ENCODE measurements at regions not wholly inside any gene's neighbourhood (a gene's known extent, or its start where the extent isn't known, plus 50 kb on each side); places are given as distances from the start of the nearest gene placed in this dataset.

DNA sequence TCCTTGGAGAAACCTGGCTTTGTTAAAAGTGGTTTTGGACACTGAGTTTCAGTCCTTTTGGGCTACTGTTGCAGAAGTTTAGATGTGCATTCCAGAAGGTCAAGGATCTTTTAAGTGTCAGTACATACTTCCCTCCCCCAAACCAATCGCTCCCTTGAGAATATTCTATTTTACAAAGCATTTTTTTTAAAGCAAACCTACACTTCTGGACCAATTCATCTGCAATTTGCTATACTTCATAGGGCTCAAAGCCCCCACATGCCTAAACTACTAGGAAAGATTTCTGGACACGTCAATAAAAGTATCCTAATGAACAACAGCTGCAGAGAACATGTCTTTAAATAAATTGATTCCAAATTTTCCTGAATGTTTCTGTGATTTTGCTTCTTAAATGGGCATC lies 157.6 kb downstream of the RDH14 start:
- no peaks in the 10 kb centered on the region for H3K9me3 Mint-ChIP-seq (ENCODE audit: low read depth)
- DNase-seq (no peak), ATAC-seq (no peak)
- CTCF ChIA-PET: no interaction called here
- no peaks in the 10 kb centered on the region for H3K36me3 Mint-ChIP-seq
- no peak overlapping the region for H3K27ac Mint-ChIP-seq
- no peak overlapping the region for H3K4me3 Mint-ChIP-seq
- no peaks in the 10 kb centered on the region for H3K4me1 Mint-ChIP-seq
- peaks cover 5% of the 10 kb centered on the region for H3K27me3 Mint-ChIP-seq

DNA sequence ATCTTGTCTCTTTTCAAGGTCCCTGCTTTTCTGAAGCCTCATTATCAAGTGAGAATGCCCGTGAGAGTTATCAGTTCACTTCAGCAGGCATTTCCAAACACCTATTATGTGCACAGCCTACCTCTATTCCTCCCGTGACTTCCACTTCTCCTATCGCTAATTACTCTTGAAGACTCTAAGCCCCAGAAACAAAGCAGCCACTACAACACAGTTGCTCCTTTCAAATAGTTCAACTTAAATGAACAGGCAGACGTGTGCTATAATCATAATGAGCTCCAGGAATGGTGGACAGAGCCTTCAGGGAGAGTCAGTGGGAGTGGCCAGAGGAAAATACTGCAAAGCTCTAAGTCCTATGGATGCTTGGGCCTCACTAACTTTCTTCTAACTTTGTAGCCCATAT lies 159.0 kb downstream of the RDH14 start:
- Mint-ChIP-seq H3K36me3 (no peaks in the 10 kb centered on the region), H3K4me1 (no peaks in the 10 kb centered on the region), H3K4me3 (no peak overlapping the region), H3K27ac (no peak overlapping the region), H3K27me3 (peaks cover 5% of the 10 kb centered on the region), H3K9me3 (ENCODE audit: low read depth) (no peaks in the 10 kb centered on the region)
- CTCF ChIA-PET: no interaction called here
- no peak for DNase-seq
- ATAC-seq: no peak

DNA sequence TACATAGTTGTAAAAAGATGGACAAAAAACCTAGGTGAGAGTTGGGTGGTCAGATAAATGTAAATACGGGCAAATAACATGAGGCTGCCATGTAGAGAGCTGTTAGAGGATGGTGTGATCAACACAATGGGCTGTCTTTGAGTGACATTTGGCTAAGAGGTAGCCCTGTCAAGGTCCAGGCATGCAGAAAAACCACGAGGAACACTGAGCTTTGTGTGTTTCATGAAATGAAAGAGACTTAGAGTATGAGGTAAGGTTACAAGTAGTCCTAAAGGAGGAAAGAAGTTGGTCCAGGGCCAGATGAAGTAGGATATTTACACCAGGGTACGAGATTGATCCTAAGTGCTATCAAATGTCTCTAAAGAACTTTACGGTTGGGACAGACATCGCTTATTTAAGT lies 160.9 kb downstream of the RDH14 start:
- DNase-seq (no peak), ATAC-seq (no peak)
- Mint-ChIP-seq H3K4me1 (no peaks in the 10 kb centered on the region), H3K9me3 (ENCODE audit: low read depth) (no peaks in the 10 kb centered on the region), H3K4me3 (no peak overlapping the region), H3K27ac (no peak overlapping the region), H3K27me3 (peaks cover 13% of the 10 kb centered on the region), H3K36me3 (no peaks in the 10 kb centered on the region)
- CTCF ChIA-PET: no interaction called here

DNA sequence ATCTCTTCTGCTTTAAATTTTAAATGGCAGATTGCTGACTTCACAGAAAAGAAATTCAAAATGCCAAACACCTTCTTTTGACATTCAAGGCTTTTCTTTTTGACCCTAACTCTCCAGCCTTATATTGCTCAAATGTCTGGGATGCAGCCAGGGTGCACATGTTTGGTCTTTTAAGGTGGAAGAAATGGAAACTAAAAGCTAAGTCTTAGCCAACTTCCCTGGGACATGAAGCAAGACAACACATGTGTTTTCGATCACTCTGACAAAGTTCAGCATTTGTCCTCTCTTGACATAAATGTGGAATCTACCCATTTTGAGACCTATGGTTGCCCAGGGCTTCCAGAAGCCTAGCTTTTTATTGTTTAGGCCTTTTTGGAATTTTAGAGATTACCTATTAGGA lies 161.6 kb downstream of the RDH14 start:
- DNase-seq: no peak
- Mint-ChIP-seq H3K36me3 (no peaks in the 10 kb centered on the region), H3K27ac (no peak overlapping the region), H3K4me3 (no peak overlapping the region), H3K4me1 (no peaks in the 10 kb centered on the region), H3K9me3 (ENCODE audit: low read depth) (no peaks in the 10 kb centered on the region), H3K27me3 (peaks cover 20% of the 10 kb centered on the region)
- CTCF ChIA-PET: no interaction called here
- no peak for ATAC-seq

DNA sequence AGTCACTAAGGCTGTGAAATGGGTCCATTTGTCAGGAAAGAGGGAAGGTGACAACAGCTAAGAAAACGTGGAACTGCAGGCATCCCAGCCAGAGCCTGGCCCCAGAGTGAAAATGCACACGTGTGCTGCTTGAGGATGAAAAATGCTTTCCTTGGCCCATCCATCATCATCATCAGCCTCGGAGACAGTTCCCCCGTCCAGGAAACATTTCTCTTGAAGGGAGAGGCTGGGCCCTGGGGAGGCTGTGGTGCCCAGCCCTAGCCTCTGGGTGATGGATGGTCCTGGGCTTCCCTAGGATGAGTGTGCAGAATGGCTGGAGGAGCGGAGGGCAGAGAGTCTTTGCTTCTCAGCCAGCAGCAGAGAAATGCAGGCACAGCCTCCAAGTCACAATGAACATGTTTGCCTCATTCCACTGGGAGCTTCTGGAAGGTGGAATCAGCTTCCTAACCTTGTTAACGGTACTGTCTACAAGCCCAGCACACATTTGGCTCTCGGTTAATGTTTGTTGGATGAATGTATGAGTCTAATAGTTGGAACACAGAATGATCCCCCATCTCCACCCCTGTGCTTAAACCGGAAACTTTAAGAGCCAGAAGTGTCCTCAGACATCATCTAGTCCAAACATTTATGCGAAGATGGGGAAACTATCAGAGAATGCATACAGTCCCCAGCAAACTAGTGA lies 164.0 kb downstream of the RDH14 start:
- Mint-ChIP-seq H3K4me1 (no peaks in the 10 kb centered on the region), H3K27ac (no peak overlapping the region), H3K36me3 (no peaks in the 10 kb centered on the region), H3K9me3 (ENCODE audit: low read depth) (no peaks in the 10 kb centered on the region), H3K27me3 (peaks cover 24% of the 10 kb centered on the region), H3K4me3 (no peak overlapping the region)
- CTCF ChIA-PET: no interaction called here
- no peak for ATAC-seq
- DNase-seq: no peak

DNA sequence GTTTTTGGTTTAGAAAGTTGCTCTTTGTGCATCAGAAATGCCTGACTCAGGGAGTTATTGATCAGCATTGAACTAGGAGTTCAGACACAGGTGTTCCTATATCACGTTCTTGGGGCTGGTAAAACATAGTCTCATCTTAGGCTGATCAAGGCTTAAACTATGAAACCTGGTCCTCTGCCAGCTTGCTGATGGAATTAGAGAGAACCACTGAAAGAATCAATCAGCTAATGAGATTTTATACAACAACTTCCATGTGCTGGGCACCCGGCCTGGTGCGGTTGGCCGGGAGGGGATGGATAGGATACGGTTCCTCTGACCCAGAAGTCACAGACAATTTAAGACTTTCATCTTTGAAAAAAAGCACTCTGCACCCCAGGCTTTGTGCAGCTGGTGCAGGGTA lies 164.9 kb downstream of the RDH14 start:
- ATAC-seq: no peak
- CTCF ChIA-PET: no interaction called here

DNA sequence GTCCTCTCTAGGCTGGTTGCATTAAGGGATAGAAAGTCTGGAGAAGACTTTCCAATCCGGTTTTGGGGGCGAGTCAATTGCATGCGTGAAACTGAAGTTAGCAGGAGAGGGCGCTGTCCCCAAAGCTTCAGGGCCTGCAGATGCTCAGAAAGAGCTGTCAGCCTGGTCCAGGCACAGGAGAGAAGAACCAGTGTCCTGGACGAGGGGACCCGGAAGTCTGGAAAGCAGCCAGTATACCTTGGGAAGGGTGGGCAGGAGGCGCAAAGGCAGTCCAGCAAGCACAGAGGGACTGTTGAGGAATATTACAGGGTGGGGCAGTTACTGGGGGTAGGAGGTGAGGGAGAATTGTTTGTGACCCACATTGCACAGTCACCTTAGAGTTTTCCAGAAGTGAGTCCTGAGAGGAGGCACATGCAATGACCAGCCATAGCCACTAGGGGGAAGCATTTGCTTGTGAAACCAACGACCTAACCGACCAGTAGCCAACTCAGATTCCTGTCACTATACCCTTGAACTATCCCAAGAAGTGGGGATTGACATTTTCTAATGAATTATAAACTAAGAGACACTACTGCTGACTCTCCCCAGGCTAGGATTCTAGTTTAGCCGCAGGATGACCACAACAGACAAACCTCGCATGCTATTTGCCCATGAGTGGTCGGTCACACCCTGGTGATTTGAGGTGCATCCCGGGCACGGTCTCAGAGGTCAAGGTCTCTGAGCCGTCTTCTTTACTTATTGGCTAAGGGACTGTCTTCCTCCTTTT lies 172.8 kb downstream of the RDH14 start:
- CTCF ChIA-PET: interaction anchor here (1.3 to 1.8 kb wide), 3 partner anchors 9 to 15 kb away, joined by 3 to 7 read pairs (median 3); no protein-coding TSS in a partner anchor

More for the DNA sequence above, 164.9 kb downstream of the RDH14 start:
- Mint-ChIP-seq H3K27ac (no peak overlapping the region), H3K4me1 (no peaks in the 10 kb centered on the region), H3K36me3 (no peaks in the 10 kb centered on the region), H3K4me3 (no peak overlapping the region), H3K27me3 (peaks cover 24% of the 10 kb centered on the region), H3K9me3 (ENCODE audit: low read depth) (no peaks in the 10 kb centered on the region)
- DNase-seq: no peak

DNA sequence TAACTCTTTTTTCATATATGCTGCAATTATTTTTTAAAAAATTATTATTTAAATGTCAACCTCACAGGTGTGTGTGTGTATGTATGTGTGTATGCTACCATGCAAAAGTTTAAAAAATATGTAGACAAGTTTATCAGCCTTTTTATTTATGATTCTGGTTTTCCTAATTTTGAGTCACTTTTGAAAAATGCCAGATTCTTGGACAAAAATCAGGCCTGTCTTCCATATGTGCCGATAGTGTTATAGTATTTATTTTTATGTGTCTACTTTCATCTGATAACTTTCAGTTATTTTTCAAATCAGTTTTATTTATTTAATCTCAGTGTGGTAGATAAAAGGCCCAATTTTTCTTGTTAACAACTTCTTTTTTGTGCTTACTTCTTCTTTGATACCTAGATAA lies 176.2 kb downstream of the RDH14 start:
- Mint-ChIP-seq H3K27ac (no peak overlapping the region), H3K4me3 (no peak overlapping the region), H3K27me3 (peaks cover 13% of the 10 kb centered on the region), H3K4me1 (no peaks in the 10 kb centered on the region), H3K36me3 (no peaks in the 10 kb centered on the region), H3K9me3 (ENCODE audit: low read depth) (no peaks in the 10 kb centered on the region)
- CTCF ChIA-PET: no interaction called here
- DNase-seq (no peak), ATAC-seq (no peak)

More for the DNA sequence above, 172.8 kb downstream of the RDH14 start:
- no peaks in the 10 kb centered on the region for H3K4me1 Mint-ChIP-seq
- H3K36me3 Mint-ChIP-seq: no peaks in the 10 kb centered on the region
- ATAC-seq (peak; percentile 51), DNase-seq (peak; percentile 71)
- H3K9me3 Mint-ChIP-seq (ENCODE audit: low read depth): no peaks in the 10 kb centered on the region
- H3K4me3 Mint-ChIP-seq: no peak overlapping the region
- H3K27me3 Mint-ChIP-seq: peaks cover 6% of the 10 kb centered on the region
- H3K27ac Mint-ChIP-seq: no peak overlapping the region

DNA sequence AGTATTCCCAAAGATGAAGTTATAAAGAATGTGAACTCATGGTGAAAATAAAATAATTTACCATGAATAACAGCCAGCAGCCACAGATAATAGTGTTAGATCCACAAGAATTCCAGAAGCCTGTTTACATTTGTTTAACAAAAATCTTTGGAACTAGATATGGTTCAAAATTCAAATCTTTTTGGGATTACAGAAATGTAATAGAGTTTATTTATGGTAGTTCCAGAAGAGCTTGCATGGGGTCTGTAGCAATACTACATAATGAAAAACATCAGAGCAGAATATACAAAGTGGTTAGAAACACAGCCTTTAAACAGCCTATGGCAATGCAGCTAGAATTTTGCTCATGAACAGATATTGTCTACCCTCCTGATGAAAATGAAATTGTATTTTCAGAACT lies 179.1 kb downstream of the RDH14 start:
- CTCF ChIA-PET: no interaction called here
- Mint-ChIP-seq H3K36me3 (no peaks in the 10 kb centered on the region), H3K4me3 (no peak overlapping the region), H3K4me1 (no peaks in the 10 kb centered on the region), H3K27ac (no peak overlapping the region), H3K9me3 (ENCODE audit: low read depth) (no peaks in the 10 kb centered on the region), H3K27me3 (peaks cover 13% of the 10 kb centered on the region)
- no peak for ATAC-seq
- DNase-seq: no peak

DNA sequence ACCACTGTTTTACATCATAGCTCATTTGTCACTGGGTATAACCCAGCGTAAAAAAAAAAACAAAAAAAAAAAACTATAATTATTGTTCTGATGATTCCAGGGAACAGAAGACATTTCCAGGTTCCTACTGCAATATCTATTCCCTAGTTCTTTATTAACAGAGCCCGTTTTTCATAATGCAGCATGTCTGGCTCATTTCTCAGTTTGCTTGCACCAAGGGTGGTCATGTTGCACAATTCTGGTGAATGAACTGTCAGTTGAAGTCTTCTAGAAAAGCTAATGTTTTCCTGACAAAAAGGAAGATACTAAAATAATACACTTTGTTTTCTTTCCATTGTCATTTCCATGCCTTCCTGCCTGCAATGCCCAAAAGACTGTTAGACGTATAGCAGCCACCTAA lies 180.1 kb downstream of the RDH14 start:
- no peaks in the 10 kb centered on the region for H3K4me1 Mint-ChIP-seq
- DNase-seq (no peak), ATAC-seq (no peak)
- peaks cover 13% of the 10 kb centered on the region for H3K27me3 Mint-ChIP-seq
- CTCF ChIA-PET: interaction anchor here (0.7 kb wide), 1 partner anchor 9 kb away, joined by 3 read pairs; no protein-coding TSS in a partner anchor
- no peaks in the 10 kb centered on the region for H3K36me3 Mint-ChIP-seq
- no peak overlapping the region for H3K27ac Mint-ChIP-seq
- no peaks in the 10 kb centered on the region for H3K9me3 Mint-ChIP-seq (ENCODE audit: low read depth)
- H3K4me3 Mint-ChIP-seq: no peak overlapping the region

DNA sequence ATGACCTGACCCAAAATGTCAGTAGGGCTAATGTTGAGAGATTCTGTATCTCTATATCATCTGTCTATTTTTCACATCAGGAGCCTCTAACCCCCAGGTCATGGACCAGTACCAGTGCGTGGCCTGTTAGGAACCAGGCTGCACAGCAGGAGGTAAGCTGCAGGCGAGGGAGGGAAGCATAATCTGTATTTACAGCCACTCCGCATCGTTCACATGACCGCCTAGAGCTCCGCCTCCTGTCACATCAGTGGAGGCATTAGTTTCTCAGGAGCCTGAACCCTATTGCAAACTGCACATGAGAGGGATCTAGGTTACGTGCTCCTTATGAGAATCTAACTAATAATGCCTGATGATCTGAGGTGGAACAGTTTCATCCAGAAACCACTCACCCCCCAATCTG lies 180.6 kb downstream of the RDH14 start:
- Mint-ChIP-seq H3K4me3 (no peak overlapping the region), H3K27ac (no peak overlapping the region), H3K27me3 (peaks cover 13% of the 10 kb centered on the region), H3K36me3 (no peaks in the 10 kb centered on the region), H3K9me3 (ENCODE audit: low read depth) (no peaks in the 10 kb centered on the region), H3K4me1 (no peaks in the 10 kb centered on the region)
- CTCF ChIA-PET: no interaction called here
- ATAC-seq (no peak), DNase-seq (no peak)

DNA sequence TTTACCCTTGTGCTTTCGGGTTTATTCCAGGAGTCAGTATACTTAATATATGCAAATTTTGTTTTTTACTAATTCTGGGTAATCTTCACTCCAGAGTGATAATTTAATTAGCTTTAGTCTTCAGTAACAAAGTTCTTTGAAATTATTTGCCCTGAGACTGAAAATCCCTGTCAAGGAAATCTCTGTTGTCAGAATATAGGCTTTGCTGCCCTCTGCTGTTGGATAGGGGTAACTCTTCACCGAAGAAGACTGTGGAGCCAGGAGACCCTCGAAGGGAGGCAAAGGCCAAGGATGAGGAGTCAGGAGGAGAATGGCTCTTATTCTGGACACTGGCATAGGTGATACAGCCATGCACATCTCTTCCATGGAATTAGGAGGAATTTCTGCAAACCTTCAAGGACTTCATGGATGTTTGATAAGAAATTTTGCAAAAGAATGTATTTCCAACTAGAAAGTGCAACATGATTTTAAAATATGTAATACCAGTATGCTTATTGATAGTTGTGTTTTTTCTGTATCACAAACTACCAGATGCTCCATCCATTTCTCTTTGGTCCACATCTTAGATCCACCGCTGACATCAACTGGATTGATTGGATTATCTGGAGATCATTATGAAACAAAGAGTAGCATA lies 182.3 kb downstream of the RDH14 start:
- CTCF ChIA-PET: interaction anchor here (0.8 to 1.2 kb wide), 3 partner anchors 9 to 1519 kb away, joined by 3 to 7 read pairs (median 3); no protein-coding TSS in a partner anchor
- Mint-ChIP-seq H3K4me1 (no peaks in the 10 kb centered on the region), H3K27me3 (peaks cover 19% of the 10 kb centered on the region), H3K4me3 (no peak overlapping the region), H3K9me3 (ENCODE audit: low read depth) (no peaks in the 10 kb centered on the region), H3K27ac (no peak overlapping the region), H3K36me3 (no peaks in the 10 kb centered on the region)
- ATAC-seq: peak; percentile 36
- no peak for DNase-seq

DNA sequence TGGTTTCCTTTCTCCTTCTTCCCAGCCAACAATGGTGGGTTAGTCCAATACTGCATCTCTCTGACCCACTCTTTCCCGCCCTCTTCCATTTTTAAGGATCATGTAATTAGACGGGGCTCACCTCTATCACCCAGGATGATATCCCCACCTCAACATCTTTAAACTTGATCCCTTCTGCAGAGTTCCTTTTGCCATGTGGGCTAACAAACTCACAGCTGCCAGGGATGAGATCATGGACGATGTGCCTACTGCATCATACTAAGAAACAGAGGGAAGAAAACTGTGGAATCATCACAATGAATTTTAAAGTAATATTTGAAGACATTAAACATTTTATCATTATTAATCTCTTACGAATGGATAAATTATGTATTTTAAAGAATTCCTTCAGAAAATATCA lies 183.5 kb downstream of the RDH14 start:
- no peaks in the 10 kb centered on the region for H3K9me3 Mint-ChIP-seq (ENCODE audit: low read depth)
- DNase-seq (no peak), ATAC-seq (no peak)
- peaks cover 21% of the 10 kb centered on the region for H3K27me3 Mint-ChIP-seq
- no peaks in the 10 kb centered on the region for H3K4me1 Mint-ChIP-seq
- no peaks in the 10 kb centered on the region for H3K36me3 Mint-ChIP-seq
- H3K27ac Mint-ChIP-seq: no peak overlapping the region
- CTCF ChIA-PET: no interaction called here
- no peak overlapping the region for H3K4me3 Mint-ChIP-seq

DNA sequence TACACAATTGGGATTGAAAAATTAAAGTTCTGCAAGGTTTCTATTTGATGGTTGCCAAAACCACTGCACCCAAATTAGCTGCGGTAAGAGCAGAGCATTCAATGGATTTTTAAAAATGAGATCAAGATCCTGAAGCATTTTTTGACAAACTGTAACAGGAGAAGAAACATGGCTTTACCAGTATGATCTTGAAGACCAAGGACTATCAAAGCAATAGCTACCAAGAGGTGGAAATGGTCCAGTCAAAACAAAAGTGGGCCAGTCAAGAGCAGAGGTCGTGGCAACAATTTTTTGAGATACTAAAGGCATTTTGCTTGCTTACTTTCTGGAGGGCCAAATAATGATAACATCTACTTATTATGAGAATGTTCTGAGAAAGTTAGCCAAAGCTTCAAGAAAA lies 186.8 kb downstream of the RDH14 start:
- Mint-ChIP-seq H3K27ac (no peak overlapping the region), H3K27me3 (peaks cover 27% of the 10 kb centered on the region), H3K4me1 (no peaks in the 10 kb centered on the region), H3K36me3 (no peaks in the 10 kb centered on the region), H3K4me3 (no peak overlapping the region), H3K9me3 (ENCODE audit: low read depth) (no peaks in the 10 kb centered on the region)
- DNase-seq (no peak), ATAC-seq (no peak)
- CTCF ChIA-PET: interaction anchor here (1.0 kb wide), 1 partner anchor 15 kb away, joined by 3 read pairs; no protein-coding TSS in a partner anchor

Measured in activated CD8-positive, alpha-beta memory T cell treated with anti-CD3 and anti-CD28 coated beads, Interleukin-2, amount 10 ng/mL, durations not matched to agents 7 days and 5 days (primary cell).